IMR-90 (cell line): ENCODE measurements at regions not wholly inside any gene's neighbourhood (a gene's known extent, or its start where the extent isn't known, plus 50 kb on each side); places are given as distances from the start of the nearest gene placed in this dataset.

Experiments
- ATAC-seq: fragments of 200-7000 bp; cut with Tn5 transposase; 2 replicates; pipeline ENCODE4 v1.9.1; 2020; ENCODE audit warnings: low read depth, mild to moderate bottlenecking, moderate library complexity
- BruUV-seq: library from RNA; stranded (reverse); fragments of 400-500 nt; replicated peaks from 2 replicates; lab custom pipeline; 2021; lab: Mats Ljungman, UMichigan
- CTCF ChIA-PET: fragments of 300-600 bp; formaldehyde crosslinking; extraction: SDS; loops from one replicate; lab custom pipeline; 2021; ENCODE audit warnings: antibody characterized with exemption; lab: Yijun Ruan, JAX
- POLR2A ChIA-PET: fragments of 300-600 bp; sonication (Branson Sonifier 250); formaldehyde crosslinking; loops from one replicate; lab custom pipeline; 2022; ENCODE audit warnings: antibody characterized with exemption; ENCODE audit not compliant: unreplicated experiment; lab: Charles Lee
- DNase-seq: peaks from one replicate; pipeline ENCODE4 v3.0.0; 2013
- H2AFZ ChIP-seq: replicated peaks from 2 replicates; pipeline ENCODE3; 2013; ENCODE audit warnings: low read length, mild to moderate bottlenecking; ENCODE audit not compliant: poor library complexity
- H2AK5ac ChIP-seq: 2 replicates; pipeline ENCODE4 v1.6.1; 2013; ENCODE audit warnings: low read depth, low read length, inconsistent platforms
- H2AK9ac ChIP-seq: replicated peaks from 2 replicates; pipeline ENCODE3; 2013; ENCODE audit warnings: mild to moderate bottlenecking, low read depth, low read length, moderate library complexity; ENCODE audit not compliant: poor library complexity
- H2BK120ac ChIP-seq: 2 replicates; pipeline ENCODE4 v1.6.1; 2013; ENCODE audit warnings: low read depth, low read length, inconsistent platforms
- H2BK15ac ChIP-seq: 3 replicates; pipeline ENCODE4 v1.6.1; 2013; ENCODE audit warnings: low read depth, low read length, inconsistent platforms
- H2BK20ac ChIP-seq: 2 replicates; pipeline ENCODE4 v1.6.1; 2013; ENCODE audit warnings: low read depth, mild to moderate bottlenecking, inconsistent platforms, low read length, moderate library complexity
- H2BK5ac ChIP-seq: 2 replicates; pipeline ENCODE4 v1.6.1; 2013; ENCODE audit warnings: mild to moderate bottlenecking, low read depth, low read length, inconsistent platforms; ENCODE audit not compliant: poor library complexity, severe bottlenecking
- H3K14ac ChIP-seq: replicated peaks from 2 replicates; pipeline ENCODE4 v1.6.1; 2013; ENCODE audit warnings: low read depth, low read length, inconsistent platforms
- H3K18ac ChIP-seq: 2 replicates; pipeline ENCODE4 v1.6.1; 2013; ENCODE audit warnings: low read depth, low read length, control low read depth
- H3K23ac ChIP-seq: 2 replicates; pipeline ENCODE4 v1.6.1; 2013; ENCODE audit warnings: low read depth, low read length, inconsistent platforms
- H3K27ac ChIP-seq: 2 replicates; pipeline ENCODE4 v1.5.1; 2013; ENCODE audit warnings: mild to moderate bottlenecking, control low read depth, low read length; ENCODE audit not compliant: insufficient read depth
- H3K27me3 ChIP-seq: 2 replicates; pipeline ENCODE4 v1.6.1; 2013; ENCODE audit warnings: low read length; ENCODE audit not compliant: control insufficient read depth, insufficient read depth
- H3K36me3 ChIP-seq: 2 replicates; pipeline ENCODE4 v1.6.1; 2013; ENCODE audit warnings: low read length, mixed read lengths; ENCODE audit not compliant: control insufficient read depth, insufficient read depth
- H3K4ac ChIP-seq: 2 replicates; pipeline ENCODE4 v1.6.1; 2013; ENCODE audit warnings: low read depth, low read length, inconsistent platforms
- H3K4me1 ChIP-seq: 2 replicates; pipeline ENCODE4 v1.6.1; 2013; ENCODE audit warnings: low read length, mixed read lengths; ENCODE audit not compliant: control insufficient read depth, insufficient read depth
- H3K4me2 ChIP-seq: 2 replicates; pipeline ENCODE4 v1.6.1; 2013; ENCODE audit warnings: low read depth, mild to moderate bottlenecking, control low read depth, low read length, moderate library complexity
- H3K4me3 ChIP-seq: 2 replicates; pipeline ENCODE4 v1.5.1; 2013; ENCODE audit warnings: low read depth, mild to moderate bottlenecking, control low read depth, low read length, moderate library complexity; ENCODE audit not compliant: insufficient read depth
- H3K56ac ChIP-seq: 2 replicates; pipeline ENCODE4 v1.6.1; 2013; ENCODE audit warnings: low read length, inconsistent platforms; ENCODE audit not compliant: insufficient read depth; ENCODE audit errors: extremely low read depth
- H3K79me1 ChIP-seq, 2 experiments: 2 replicates each; pipeline ENCODE4 v1.6.1; 2013; ENCODE audit warnings: low read length in 2 of 2, inconsistent platforms in 1 of 2, low read depth in 1 of 2
- H3K9ac ChIP-seq: 2 replicates; pipeline ENCODE4 v1.6.1; 2013; ENCODE audit warnings: low read depth, low read length, control low read depth
- H3K9me1 ChIP-seq: 2 replicates; pipeline ENCODE4 v1.6.1; 2013; ENCODE audit warnings: low read length, inconsistent platforms; ENCODE audit not compliant: insufficient read depth
- H3K9me3 ChIP-seq: 2 replicates; pipeline ENCODE4 v1.6.1; 2013; ENCODE audit warnings: low read length; ENCODE audit not compliant: control insufficient read depth, insufficient read depth
- H4K20me1 ChIP-seq: 2 replicates; pipeline ENCODE4 v1.6.1; 2013; ENCODE audit warnings: low read length, inconsistent platforms; ENCODE audit not compliant: insufficient read depth
- H4K5ac ChIP-seq: 2 replicates; pipeline ENCODE4 v1.6.1; 2013; ENCODE audit warnings: mild to moderate bottlenecking, low read depth, low read length, control low read depth
- H4K8ac ChIP-seq, 2 experiments: 2 replicates each; pipeline ENCODE4 v1.6.1; 2013; ENCODE audit warnings: low read depth in 2 of 2, low read length in 2 of 2, control low read depth in 1 of 2, inconsistent platforms in 1 of 2
- H4K91ac ChIP-seq: 2 replicates; pipeline ENCODE4 v1.6.1; 2013; ENCODE audit warnings: low read depth, low read length, inconsistent platforms; ENCODE audit not compliant: insufficient read depth
- BHLHE40 ChIP-seq: fragments of 150-350 bp; IDR thresholded peaks from 2 replicates; pipeline ENCODE4 v1.6.1; 2016; ENCODE audit warnings: mild to moderate bottlenecking, low read depth, low read length
- CEBPB ChIP-seq: IDR thresholded peaks from 2 replicates; pipeline ENCODE4 v1.6.1; 2012; ENCODE audit warnings: low read depth, low read length, improper control_type of control experiment
- CHD1 ChIP-seq: IDR thresholded peaks from 2 replicates; pipeline ENCODE4 v1.6.1; 2012; ENCODE audit warnings: low read depth, low read length, improper control_type of control experiment
- FOS ChIP-seq: fragments of 150-350 bp; IDR thresholded peaks from 2 replicates; pipeline ENCODE4 v1.6.1; 2016; ENCODE audit warnings: low read depth, low read length
- MAFK ChIP-seq: IDR thresholded peaks from 2 replicates; pipeline ENCODE4 v1.6.1; 2012; ENCODE audit warnings: low read depth, low read length, improper control_type of control experiment
- MAZ ChIP-seq: IDR thresholded peaks from 2 replicates; pipeline ENCODE4 v1.6.1; 2012; ENCODE audit warnings: low read depth, mild to moderate bottlenecking, low read length, improper control_type of control experiment, moderate library complexity, borderline replicate concordance
- NFE2L2 ChIP-seq: fragments of 150-350 bp; IDR thresholded peaks from 2 replicates; pipeline ENCODE4 v1.6.1; 2016; ENCODE audit warnings: low read depth, mild to moderate bottlenecking, low read length
- POLR2A ChIP-seq: IDR thresholded peaks from 2 replicates; pipeline ENCODE4 v1.6.1; 2012; ENCODE audit warnings: mild to moderate bottlenecking, low read depth, low read length
- RAD21 ChIP-seq: IDR thresholded peaks from 2 replicates; pipeline ENCODE4 v1.6.1; 2012; ENCODE audit warnings: low read length, improper control_type of control experiment
- RCOR1 ChIP-seq: IDR thresholded peaks from 2 replicates; pipeline ENCODE4 v1.6.1; 2012; ENCODE audit warnings: mild to moderate bottlenecking, low read length, improper control_type of control experiment; ENCODE audit not compliant: insufficient replicate concordance
- SMC3 ChIP-seq: fragments of 150-350 bp; IDR thresholded peaks from 2 replicates; pipeline ENCODE4 v1.6.1; 2016; ENCODE audit warnings: low read depth, mild to moderate bottlenecking, antibody characterized with exemption, low read length, moderate library complexity
- WGBS, 2 experiments: methylation state at CpG; one replicate each; pipeline versions ENCODE4 v1.1.5 to v1.1.7; 2013; ENCODE audit warnings: missing lambda C conversion rate in 2 of 2; ENCODE audit not compliant: insufficient read length in 1 of 2; ENCODE audit errors: extremely low coverage in 2 of 2; 5-methylcytosine and 5-hydroxymethylcytosine counted together
- dilution Hi-C: fragments of 300-500 bp; cut with HindIII; formaldehyde crosslinking; loops from one replicate; pipeline ENCODE4 v1.14.3; 2018; ENCODE audit warnings: low sequenced_read_pairs; ENCODE audit not compliant: unreplicated experiment
- in situ Hi-C: fragments of 300-500 bp; cut with MboI; formaldehyde crosslinking; loops from 3 replicates; pipeline ENCODE4 v1.14.3; 2019; ENCODE audit warnings: low sequenced_read_pairs, inconsistent platforms, mixed read lengths
- intact Hi-C: fragments of 100-400 bp; cut with micrococcal nuclease; formaldehyde crosslinking; loops from 2 replicates; pipeline ENCODE4 v1.10.0; 2022
- TF ChIP-seq, protein P1 (sequence below): fragments of 150-350 bp; IDR thresholded peaks from 2 replicates; pipeline ENCODE4 v1.6.1; 2016; ENCODE audit warnings: low read depth, mild to moderate bottlenecking, low read length, moderate library complexity, borderline replicate concordance
- TF ChIP-seq, protein P2 (sequence below): conservative IDR thresholded peaks from 2 replicates; pipeline ENCODE4 v1.5.1; 2012; ENCODE audit warnings: mild to moderate bottlenecking, low read depth, low read length, improper control_type of control experiment
- TF ChIP-seq, protein P3 (sequence below): fragments of 150-350 bp; IDR thresholded peaks from 2 replicates; pipeline ENCODE4 v1.6.1; 2017; ENCODE audit warnings: mild to moderate bottlenecking, antibody characterized with exemption, low read length, low read depth

DNA sequence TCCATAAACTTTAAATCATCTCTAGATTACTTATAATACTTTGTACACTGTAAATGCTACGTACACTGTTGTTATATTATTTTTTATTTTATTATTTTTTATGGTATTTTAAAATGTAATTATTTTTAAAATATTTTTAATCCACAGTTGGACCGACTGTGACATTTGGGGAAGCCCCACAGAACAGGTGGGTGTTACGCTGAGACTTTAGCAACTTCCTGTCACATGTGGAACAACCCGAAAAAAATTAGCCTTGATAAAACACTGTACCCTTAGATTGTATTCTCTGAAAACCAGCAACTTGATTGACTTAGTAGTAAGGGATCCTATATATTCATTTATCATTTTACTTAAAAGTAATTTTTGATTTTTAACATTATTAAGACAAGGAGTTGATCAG, 1755.7 kb upstream of the SEL1L start:
- Histone ChIP-seq H3K14ac (no peak overlapping the region), H3K9me3 (no peaks in the 10 kb centered on the region), H2BK20ac (no peak overlapping the region), H2BK15ac (no peak overlapping the region), H4K5ac (no peak overlapping the region), H4K8ac (no peak overlapping the region), H2BK120ac (no peak overlapping the region), H3K23ac (no peak overlapping the region), H2AK9ac (no peak overlapping the region), H3K56ac (no peak overlapping the region), H3K9me1 (no peaks in the 10 kb centered on the region), H2BK5ac (no peak overlapping the region), H3K18ac (no peak overlapping the region), H3K27me3 (no peaks in the 10 kb centered on the region), H2AK5ac (no peak overlapping the region), H3K4ac (no peak overlapping the region), H3K9ac (no peak overlapping the region), H2AFZ (no peak overlapping the region), H3K79me1 (no peaks in the 10 kb centered on the region), H4K20me1 (no peaks in the 10 kb centered on the region), H3K36me3 (no peaks in the 10 kb centered on the region), H3K4me1 (no peaks in the 10 kb centered on the region), H3K4me3 (no peak overlapping the region), H3K27ac (no peak overlapping the region), H4K91ac (no peak overlapping the region), H3K4me2 (no peak overlapping the region)
- CTCF ChIA-PET = no interaction called here
- no TSS peak for BruUV-seq
- intact Hi-C loops = no loop called here
- in situ Hi-C loops = no loop called here
- dilution Hi-C loops = no loop called here
- no peak for DNase-seq
- WGBS, 2 experiments = no CpG with 5 or more reads among the region's 4 CpGs
- TF ChIP-seq FOS (no peak), RAD21 (no peak), POLR2A (no peak), MAFK (no peak), CEBPB (no peak), RCOR1 (no peak), MAZ (no peak), BHLHE40 (no peak), SMC3 (no peak), NFE2L2 (no peak), CHD1 (no peak)
- TF ChIP-seq, protein P1, sequence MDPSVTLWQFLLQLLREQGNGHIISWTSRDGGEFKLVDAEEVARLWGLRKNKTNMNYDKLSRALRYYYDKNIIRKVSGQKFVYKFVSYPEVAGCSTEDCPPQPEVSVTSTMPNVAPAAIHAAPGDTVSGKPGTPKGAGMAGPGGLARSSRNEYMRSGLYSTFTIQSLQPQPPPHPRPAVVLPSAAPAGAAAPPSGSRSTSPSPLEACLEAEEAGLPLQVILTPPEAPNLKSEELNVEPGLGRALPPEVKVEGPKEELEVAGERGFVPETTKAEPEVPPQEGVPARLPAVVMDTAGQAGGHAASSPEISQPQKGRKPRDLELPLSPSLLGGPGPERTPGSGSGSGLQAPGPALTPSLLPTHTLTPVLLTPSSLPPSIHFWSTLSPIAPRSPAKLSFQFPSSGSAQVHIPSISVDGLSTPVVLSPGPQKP = no peak
- TF ChIP-seq, protein P2, sequence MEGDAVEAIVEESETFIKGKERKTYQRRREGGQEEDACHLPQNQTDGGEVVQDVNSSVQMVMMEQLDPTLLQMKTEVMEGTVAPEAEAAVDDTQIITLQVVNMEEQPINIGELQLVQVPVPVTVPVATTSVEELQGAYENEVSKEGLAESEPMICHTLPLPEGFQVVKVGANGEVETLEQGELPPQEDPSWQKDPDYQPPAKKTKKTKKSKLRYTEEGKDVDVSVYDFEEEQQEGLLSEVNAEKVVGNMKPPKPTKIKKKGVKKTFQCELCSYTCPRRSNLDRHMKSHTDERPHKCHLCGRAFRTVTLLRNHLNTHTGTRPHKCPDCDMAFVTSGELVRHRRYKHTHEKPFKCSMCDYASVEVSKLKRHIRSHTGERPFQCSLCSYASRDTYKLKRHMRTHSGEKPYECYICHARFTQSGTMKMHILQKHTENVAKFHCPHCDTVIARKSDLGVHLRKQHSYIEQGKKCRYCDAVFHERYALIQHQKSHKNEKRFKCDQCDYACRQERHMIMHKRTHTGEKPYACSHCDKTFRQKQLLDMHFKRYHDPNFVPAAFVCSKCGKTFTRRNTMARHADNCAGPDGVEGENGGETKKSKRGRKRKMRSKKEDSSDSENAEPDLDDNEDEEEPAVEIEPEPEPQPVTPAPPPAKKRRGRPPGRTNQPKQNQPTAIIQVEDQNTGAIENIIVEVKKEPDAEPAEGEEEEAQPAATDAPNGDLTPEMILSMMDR = no peak
- TF ChIP-seq, protein P3, sequence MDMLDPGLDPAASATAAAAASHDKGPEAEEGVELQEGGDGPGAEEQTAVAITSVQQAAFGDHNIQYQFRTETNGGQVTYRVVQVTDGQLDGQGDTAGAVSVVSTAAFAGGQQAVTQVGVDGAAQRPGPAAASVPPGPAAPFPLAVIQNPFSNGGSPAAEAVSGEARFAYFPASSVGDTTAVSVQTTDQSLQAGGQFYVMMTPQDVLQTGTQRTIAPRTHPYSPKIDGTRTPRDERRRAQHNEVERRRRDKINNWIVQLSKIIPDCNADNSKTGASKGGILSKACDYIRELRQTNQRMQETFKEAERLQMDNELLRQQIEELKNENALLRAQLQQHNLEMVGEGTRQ = no peak
- POLR2A ChIA-PET = no interaction called here
- no peak for ATAC-seq
